ENCODE measurements at regions not wholly inside any gene's neighbourhood (a gene's known extent, or its start where the extent isn't known, plus 50 kb on each side); places are given as distances from the start of the nearest gene placed in this dataset.

DNA sequence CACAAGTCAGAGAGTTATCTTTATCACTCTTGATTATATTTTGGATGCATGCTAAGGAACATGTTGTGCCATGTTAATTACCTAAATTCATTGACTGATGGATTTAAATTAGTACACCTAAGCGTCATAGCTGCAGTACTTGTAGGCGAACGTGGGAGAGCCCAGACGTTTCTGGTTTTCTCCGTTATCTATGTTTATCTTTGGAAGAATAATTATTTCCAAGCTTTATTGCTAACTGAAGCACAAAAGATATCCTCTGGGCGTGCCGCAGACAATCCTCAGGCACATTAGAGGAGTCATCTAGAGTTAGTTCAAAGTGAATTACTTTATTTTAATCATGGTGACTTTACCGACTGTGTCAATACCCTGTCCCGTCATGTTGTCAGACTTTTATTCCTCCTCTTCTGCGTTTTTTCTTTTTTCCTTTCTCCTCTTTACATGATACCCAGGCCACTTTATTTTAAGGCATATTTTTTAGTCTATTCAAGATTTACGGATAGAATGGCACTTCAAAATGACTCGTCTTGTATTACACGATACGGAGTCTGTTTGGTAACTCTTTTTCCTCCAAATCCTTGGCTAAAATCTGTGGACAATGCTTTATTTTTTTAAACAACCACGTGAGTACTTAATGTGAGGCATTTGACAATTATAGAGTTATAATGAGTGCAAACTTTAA lies 632.0 kb upstream of the TENM3 start:
- no peak for DNase-seq (ENCODE audit: low spot score)

DNA sequence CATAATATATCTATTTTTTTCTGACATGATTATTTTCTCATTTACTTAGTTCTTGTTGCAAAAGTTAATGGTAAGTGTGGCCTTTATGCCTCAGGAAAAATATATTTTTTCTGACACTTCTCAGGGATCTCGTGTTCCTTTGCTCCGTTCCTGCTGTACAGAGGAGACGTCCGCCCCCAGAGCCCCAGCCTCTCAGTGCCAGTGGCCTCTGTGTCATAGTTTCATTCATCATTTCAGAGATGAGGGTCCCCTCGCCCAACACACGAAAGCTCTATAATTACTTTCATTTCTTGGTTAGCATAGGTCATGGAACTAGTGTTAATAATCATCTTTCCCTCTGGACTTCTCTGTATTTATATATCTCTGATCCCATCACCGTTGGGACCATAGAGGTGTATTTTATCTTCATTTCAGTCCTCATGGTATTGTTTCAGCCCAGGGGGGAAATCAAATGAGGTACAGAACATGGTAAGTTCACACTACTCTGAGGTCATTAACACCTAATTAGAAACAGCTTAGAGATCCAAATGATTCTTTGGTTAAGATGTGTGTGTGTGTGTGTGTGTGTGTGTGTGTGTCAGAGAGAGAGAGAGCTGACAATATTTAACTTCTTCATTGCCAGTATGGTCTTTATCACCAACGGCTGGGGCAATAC lies 631.1 kb upstream of the TENM3 start:
- DNase-seq (ENCODE audit: low spot score): no peak

DNA sequence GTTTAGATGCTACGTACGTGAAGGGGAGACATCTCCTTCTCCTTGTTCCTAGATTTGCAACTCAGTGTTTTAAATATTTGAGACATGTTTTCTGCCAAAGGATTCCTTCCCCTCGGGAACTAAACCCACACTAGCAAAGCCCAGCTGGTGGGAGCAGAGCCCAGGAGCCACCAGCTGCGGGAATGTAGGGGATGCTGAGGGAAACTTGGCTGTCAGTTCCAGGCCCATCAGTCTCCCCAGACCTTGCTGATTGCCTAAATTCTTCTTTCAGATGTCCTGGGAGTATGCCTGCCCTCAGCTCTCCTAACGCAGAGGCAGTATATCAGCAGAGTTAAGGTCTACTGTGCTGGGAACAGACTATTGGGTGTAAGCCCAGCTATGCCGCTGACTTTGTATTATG lies 630.0 kb upstream of the TENM3 start:
- no peak for DNase-seq (ENCODE audit: low spot score)

DNA sequence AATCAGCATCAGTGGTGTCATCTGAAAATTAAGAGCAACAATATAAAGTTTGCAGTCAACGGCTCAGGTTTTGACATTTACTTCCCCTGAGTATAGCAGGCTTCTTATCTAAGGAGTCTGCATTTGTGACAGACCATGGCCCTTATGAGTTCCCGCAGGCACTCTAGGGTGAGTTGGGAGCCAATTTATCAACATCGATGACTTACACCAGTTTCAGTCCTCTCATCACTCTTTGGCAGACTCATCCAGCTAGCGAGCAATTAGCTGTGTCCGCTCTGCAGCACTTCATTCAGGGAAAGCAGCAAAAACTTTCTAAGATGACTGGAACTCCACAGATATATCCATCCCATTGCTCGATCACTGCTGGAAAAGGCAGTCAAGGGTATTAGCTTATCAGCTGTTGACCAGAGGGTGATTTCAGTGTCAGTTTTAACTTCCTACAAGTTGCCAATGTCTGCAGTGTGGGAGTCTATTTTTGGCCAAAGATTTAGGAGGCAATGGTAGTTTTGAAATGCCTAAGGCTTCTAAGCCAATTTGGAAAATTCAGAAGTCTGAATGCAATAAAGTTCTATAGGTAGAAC lies 625.1 kb upstream of the TENM3 start:
- DNase-seq (ENCODE audit: low spot score): no peak

DNA sequence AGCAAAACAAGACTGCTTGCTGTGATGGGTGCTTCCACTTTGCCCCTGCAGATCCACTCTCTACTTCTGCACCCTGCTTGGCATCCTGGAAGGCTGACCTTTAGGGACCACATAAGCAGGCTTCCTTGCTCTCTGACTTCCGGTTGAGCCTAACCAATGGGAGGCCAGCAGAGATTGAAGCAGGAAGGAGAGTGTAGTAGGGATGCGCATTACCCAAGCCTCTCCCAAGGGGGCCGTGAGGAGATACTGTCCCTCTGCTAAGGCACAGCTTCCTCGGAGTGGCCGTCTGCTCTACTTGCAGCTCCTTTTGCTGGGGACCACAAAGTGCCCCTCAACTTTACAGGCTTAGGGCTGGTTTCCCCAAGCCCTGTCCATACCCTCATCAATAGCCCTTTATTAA lies 624.3 kb upstream of the TENM3 start:
- no peak for DNase-seq (ENCODE audit: low spot score)

DNA sequence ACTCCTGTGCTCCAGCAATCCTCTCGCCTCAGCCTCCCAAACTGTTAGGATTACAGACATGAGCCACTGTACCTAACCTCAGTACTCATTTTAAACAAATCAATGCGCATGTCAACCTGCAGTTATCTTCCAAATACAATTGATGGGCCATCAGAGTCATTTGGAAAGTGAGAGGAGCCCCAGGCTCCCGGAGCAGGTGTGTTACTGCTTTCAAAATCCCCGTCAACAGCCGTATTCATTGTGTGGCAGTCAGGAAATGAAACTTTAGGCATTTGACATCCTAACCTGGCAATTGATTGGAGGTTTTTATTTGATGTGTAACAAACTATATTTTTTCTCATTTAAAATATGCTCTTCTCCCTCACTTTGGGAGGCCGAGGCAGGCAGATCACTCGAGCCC lies 623.6 kb upstream of the TENM3 start:
- no peak for DNase-seq (ENCODE audit: low spot score)

DNA sequence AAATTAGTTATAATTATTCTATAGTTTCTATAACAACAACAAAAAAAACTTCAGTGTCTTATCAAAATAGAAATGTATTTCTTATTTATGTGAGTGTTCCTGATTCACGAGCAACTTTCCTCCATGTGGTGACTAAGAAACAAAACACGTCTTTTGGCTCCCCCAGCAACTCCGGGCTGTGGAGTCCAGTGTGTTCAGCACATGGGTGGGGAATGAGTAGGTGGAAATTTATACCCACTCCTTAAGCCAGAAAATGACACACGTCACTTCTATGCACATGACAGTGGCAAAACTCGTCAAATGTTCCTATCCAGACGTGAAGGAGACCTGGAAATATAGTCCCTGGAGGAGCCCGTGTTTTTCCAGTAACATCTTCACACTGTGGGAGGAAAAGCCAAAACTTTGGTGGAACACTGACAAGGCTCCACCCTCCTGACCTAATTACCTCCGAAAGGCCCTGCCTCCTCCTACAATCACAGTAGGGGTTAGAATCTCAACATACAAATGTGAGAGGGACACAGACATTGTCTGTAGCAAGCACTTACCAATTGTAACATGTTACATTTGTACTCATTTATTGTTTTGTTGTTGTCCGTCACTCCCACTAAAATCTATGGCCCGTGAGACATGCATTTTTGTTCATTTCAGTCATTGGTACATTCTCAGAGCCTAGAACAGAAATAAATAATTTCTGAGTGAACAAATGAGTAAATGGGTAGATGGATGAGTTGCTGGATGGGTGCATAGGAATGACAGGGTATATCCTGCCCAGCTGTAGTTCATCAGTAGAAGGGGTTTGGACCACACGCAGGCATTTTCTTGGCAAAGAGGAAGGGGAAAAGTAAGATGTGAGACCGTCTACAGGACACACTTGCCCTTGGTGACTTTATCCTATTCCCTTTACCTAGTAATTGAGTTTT lies 605.8 kb upstream of the TENM3 start:
- DNase-seq (ENCODE audit: low spot score): no peak

DNA sequence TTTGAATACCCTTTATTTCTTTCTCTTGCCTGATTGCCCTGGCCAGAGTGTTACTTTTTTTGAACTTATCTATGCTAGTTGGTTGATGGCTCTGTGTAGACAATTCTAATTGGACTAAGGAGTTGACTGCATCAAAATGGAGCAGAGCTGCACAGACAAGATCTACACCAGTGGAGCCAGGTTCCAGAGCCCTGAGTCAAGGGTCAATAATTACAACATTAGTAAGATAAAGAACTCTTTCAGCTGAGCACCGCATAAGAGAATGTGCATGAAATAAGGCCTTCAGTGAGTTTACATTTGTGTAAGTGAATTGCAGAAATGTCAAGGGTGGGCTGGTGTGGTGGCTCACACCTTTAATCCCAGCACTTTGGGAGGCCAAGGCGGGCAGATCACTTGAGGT lies 599.7 kb upstream of the TENM3 start:
- no peak for DNase-seq (ENCODE audit: low spot score)

DNA sequence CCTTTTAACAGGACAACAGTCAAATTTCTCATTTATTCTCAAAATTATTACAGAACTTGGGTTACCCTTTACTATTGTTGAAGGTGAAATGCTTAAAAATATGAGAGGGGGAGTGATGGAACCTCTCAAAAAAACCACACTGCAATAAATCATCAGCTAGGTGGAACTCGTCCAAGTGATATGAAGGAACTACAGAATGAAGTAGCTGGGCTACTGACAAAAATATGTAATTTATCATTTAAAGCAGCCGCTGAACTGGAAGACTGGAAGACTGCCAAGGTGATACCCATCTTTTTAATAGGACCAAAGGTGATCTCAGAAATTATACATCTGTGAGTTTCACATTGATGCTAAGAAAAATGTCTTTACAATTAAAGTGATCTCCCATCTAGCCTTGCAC lies 597.7 kb upstream of the TENM3 start:
- no peak for DNase-seq (ENCODE audit: low spot score)

DNA sequence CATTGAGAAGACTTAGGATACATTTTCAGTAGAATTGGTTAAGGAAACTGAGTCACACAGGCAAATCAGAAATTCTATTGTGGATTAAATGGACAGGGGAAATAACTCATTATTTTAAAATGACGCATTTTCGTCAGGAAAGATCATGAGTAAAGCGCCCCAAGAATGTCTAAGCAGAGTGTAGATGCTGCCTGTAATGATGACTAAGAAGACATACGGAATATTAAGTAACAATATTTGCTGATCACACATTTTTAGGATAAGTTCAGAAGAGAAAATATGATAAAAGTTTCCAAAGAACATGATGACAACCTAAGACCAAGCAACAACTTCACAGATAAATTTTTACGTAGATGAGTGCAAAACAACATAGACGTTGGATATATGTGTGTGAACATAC lies 596.3 kb upstream of the TENM3 start:
- no peak for DNase-seq (ENCODE audit: low spot score)

DNA sequence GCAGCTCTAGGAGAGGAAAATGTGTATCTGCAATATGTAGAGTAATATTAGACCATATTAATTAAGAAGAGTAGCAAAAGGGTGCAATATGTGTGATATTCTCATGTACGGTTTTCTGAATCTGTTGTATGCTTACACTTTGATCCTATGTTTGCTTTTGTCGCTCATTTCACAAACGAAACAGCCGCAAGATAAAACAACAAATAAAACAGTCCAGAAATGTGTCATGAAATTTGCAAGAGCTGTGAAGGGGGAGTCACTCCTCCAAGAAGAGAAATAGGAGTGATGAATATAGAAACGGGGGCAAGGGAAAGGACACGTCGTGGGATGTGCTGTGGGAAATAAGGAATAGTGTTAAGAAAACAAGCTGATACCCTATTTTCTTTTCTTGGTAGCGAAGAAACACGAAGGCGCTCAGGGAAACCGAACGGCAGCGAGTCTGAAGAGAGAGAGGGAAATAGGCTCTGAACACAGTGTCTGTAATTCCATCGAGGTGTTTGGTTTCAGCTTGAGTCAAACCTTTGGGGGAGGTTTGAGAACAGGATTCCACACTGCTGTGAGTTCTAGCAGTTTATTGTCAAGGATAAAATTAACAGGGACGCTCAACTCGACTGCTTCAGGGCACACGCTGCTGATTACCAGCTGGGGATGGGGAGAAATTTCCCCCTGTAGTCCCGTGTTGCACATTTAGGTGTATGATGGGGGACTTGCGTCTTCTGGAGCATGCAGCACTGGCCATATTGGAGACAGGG lies 595.6 kb upstream of the TENM3 start:
- no peak for DNase-seq (ENCODE audit: low spot score)

DNA sequence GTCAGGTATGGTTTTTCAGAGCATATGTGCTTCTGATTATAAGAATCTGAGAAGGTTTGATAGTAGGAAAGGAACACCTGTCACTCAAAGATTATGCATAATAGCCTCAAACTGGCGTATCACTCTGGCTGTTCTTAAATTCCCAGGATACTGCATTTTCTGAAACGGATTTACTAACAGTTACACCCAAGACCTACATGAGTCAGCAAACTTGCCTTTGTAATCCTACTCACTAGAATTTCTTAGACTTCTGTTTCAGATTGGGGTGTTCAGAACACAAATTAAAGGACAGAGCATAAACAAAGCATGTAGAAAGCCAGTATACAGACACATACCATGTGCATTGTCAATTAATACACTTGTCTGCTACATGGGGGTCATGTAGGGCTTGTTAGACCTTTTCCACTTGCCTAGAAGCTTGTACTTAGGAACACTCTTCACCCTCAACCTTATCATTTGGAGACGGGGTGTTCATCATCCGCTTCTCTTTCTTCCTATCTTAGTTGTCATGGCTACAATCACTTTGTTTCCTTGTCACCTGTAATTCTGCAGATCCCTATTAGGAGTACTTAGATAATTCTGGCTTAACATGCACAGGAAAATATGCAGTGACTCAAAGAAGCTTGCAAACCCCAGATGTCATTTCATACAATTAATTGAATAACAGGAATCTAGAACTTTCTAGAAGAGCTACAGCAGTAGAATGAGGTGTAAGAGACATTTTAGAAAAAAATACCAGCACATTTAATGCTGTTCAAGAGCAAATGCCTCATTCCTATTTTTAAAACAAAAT lies 593.0 kb upstream of the TENM3 start:
- no peak for DNase-seq (ENCODE audit: low spot score)

DNA sequence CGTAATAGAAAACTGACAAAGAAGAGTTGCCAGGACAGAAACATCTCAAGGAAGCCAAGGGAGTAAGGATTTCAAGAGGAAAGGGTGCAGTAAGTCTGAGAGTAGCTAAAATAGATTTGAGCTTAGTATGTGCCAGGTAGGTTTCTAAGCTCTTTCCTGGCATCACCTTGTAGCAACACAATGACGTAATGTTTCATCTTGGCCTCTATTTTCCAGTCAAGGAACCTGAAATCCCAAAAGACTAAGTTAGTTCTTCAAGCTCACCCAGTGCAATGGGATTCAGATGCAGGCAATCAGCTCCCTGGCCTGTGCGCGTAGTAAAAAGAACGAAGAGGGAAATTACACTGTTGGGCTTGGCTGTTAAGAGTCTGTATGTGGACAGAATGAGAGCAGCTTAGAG lies 586.5 kb upstream of the TENM3 start:
- DNase-seq (ENCODE audit: low spot score): no peak

DNA sequence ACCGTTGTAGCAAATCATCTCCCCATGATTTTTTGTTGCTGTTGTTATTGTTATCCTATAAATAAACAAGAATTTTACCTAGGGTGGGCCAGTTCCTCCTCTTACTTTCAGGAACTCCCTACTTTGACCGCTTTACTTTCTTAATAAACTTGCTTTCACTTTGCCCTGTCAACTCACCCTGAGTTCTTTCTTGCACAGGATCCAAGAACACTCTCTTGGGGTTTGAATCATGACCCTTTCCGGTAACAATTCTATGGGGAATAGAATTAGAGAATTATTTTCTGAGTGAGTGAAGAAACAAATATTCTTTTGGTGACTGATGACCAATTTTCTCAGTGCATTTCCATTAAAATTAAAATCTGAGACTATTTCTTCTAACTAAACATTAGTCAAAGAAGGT lies 584.0 kb upstream of the TENM3 start:
- DNase-seq (ENCODE audit: low spot score): no peak

DNA sequence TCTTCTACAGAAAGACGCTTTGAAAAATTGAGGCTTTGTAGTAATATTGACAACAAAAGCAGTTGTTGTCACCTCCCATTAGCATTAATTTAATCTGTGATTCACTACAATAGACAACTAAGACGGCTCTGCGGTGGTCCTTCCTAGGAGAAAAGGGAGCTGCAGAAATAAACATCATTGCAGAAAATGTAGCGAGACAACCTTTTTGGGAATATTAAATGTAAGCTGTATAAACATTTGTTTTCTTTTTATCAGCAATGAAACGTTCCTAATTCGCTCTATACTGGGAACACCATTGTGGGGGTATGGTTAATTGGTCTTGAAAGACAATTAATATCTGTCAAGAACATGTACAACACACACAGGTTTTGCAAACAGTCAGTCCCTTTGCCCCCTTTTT lies 583.3 kb upstream of the TENM3 start:
- DNase-seq (ENCODE audit: low spot score): no peak

DNA sequence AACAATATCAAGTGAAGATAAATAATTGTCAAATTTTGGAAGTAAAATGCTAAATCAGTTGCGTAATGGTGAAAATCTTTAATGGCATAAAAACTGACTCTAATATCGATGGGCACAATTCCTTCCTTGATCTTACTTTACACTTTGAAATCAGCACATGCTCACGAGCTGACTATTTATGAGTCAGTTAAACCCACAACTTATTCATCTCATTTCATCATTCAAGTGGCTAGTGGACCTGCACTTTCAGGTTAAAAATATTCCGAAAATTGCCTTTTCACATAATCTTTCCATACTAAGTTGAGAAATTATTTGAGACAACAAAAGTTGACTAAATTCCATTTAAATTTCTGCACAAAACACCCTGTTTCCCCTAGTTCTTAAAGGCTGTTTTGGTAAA lies 582.1 kb upstream of the TENM3 start:
- DNase-seq (ENCODE audit: low spot score): no peak

DNA sequence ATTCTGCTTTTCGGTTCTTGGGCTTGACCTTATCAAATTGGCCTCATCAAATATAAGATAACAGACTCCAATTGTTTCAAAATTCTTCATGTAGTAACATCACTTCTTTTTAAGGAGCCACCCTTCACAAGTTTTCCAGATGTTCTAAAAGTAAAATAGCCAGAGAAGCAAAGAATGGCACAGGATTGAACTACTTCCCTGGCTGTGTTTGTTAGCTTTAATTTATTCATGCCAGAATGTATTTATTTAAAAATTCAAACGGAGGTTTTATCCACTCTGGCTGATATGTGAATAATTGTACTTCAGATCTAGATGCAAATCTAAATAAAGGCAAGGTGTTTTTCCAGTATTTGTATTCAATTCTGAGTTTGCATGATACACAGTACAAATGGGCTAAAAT lies 581.3 kb upstream of the TENM3 start:
- DNase-seq (ENCODE audit: low spot score): no peak

DNA sequence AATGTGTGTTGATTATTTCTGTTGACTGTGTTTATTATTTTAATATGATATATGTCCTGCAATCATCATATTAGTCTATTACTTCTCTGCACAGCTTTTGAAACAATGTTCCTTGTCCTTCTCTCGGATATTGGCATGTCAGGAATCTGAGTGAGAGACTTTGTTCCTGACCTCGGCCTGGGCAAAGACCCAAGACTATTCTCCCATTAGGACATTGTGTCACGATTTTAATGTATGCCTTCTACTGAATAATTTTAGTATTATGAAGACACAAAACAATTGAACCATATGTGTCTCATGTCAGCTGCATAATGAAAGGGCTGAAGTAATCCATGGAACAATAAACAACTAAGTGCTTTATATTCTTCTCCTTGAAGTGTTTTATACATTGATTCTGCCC lies 580.8 kb upstream of the TENM3 start:
- no peak for DNase-seq (ENCODE audit: low spot score)

DNA sequence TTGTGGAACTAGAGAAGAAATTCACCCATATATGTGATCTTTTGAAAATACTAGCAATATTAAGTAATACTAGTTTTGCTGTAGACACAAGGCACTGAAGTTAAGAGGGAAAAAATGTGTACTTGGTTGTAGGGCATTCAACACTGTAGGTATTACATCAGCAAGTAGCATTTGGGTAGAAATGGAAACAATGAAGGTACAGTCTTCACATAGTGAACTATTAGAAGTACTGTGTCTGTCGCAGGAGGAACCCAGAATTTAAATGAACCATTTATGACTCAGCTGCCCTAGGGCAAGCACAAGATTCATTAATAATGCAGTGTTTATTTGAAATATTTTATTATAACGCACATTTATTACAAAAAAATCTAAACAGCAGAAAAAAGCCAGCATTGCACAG lies 572.7 kb upstream of the TENM3 start:
- no peak for DNase-seq (ENCODE audit: low spot score)

DNA sequence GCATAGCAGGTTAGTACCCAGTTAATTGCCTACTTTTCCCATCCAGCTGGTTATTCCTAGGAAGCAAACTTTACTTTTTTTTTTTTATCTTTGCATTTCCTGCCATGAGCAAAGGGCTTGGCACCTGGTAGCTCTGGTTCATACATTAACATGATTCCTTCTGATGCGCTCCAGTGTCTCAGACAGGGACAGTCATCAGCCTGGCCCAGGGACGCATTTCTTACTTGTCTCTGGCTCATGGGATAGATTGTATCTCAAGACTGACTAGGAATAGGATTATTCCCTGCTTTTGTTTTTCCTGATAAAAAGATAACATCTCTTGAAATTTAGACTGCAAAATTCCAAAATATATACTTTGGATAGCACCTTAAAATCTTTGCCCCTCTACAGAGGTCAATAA lies 571.5 kb upstream of the TENM3 start:
- DNase-seq (ENCODE audit: low spot score): no peak

DNA sequence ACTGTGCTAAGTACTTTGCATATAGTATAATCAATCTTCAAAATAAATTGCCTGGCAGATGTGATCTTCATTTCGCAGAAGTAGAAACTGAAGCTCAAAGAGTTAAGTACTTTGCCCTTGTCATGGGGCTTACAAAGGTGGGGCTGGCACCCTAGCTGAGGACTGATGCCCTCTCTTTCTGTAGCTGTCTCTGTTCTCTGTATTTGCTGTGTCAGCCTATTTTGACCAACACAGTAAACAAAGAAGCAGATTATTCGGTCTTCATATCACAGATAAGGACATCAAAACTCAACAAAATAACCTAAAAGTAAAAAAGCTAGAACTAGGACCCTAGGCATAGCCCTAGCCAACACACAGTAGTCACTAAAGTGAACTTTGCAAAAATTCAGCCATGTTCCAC lies 570.5 kb upstream of the TENM3 start:
- no peak for DNase-seq (ENCODE audit: low spot score)
